Smooth muscle cell (in vitro differentiated cells): ENCODE measurements at regions not wholly inside any gene's neighbourhood (a gene's known extent, or its start where the extent isn't known, plus 50 kb on each side); places are given as distances from the start of the nearest gene placed in this dataset.

Source experiments
- DNase-seq: peaks from one replicate; lab custom pipeline; 2025; ENCODE audit not compliant: unreplicated experiment; lab: John Stamatoyannopoulos, UW
- H2AFZ ChIP-seq: fragments of 200-600 bp; sonication (generic); 2 replicates; pipeline ENCODE4 v1.6.0; 2016; ENCODE audit warnings: antibody characterized with exemption, low read depth, mild to moderate bottlenecking
- H3F3A ChIP-seq: fragments of 200-600 bp; sonication (generic); 2 replicates; pipeline ENCODE4 v1.6.0; 2017; ENCODE audit warnings: antibody characterized with exemption, low read depth
- H3K27ac ChIP-seq: fragments of 200-600 bp; sonication (generic); 2 replicates; pipeline ENCODE4 v1.5.1; 2016; ENCODE audit warnings: low read depth, mild to moderate bottlenecking
- H3K27me3 ChIP-seq: fragments of 200-600 bp; sonication (generic); 2 replicates; pipeline ENCODE4 v1.6.1; 2016; ENCODE audit warnings: low read depth, mild to moderate bottlenecking
- H3K36me3 ChIP-seq: fragments of 200-600 bp; sonication (generic); 2 replicates; pipeline ENCODE4 v1.5.1; 2016; ENCODE audit warnings: low read depth
- H3K4me1 ChIP-seq: fragments of 200-600 bp; sonication (generic); 2 replicates; pipeline ENCODE4 v1.5.1; 2016; ENCODE audit warnings: low read depth
- H3K4me2 ChIP-seq: fragments of 200-600 bp; sonication (generic); 2 replicates; pipeline ENCODE4 v1.6.0; 2016; ENCODE audit warnings: mild to moderate bottlenecking
- H3K4me3 ChIP-seq: fragments of 200-600 bp; sonication (generic); 2 replicates; pipeline ENCODE4 v1.5.1; 2016; ENCODE audit warnings: mild to moderate bottlenecking
- H3K79me2 ChIP-seq: fragments of 200-600 bp; sonication (generic); 2 replicates; pipeline ENCODE4 v1.6.0; 2016; ENCODE audit warnings: low read depth, mild to moderate bottlenecking
- H3K9ac ChIP-seq: fragments of 200-600 bp; sonication (generic); 2 replicates; pipeline ENCODE4 v1.6.0; 2016; ENCODE audit warnings: low read depth
- H3K9me3 ChIP-seq: fragments of 200-600 bp; sonication (generic); replicated peaks from 2 replicates; pipeline ENCODE4 v1.5.1; 2016; ENCODE audit warnings: low read depth
- H4K20me1 ChIP-seq: fragments of 200-600 bp; sonication (generic); 2 replicates; pipeline ENCODE4 v1.6.0; 2016; ENCODE audit warnings: low read depth
- CTCF ChIP-seq: fragments of 200-600 bp; sonication (generic); IDR thresholded peaks from 2 replicates; pipeline ENCODE4 v1.5.1; 2017; ENCODE audit warnings: borderline replicate concordance, mild to moderate bottlenecking, antibody characterized with exemption; ENCODE audit not compliant: insufficient read depth, poor library complexity, severe bottlenecking
- WGBS: methylation state at CpG from one replicate; pipeline ENCODE4 v1.1.7; 2016; ENCODE audit warnings: low lambda C conversion rate; 5-methylcytosine and 5-hydroxymethylcytosine counted together

- no peaks in the 10 kb centered on the region for H3K36me3 ChIP-seq
- H3K9ac ChIP-seq: no peak overlapping the region
- H3F3A ChIP-seq: no peaks in the 10 kb centered on the region
- no peak overlapping the region for H2AFZ ChIP-seq
- TF ChIP-seq CTCF: no peak
- H3K79me2 ChIP-seq: no peaks in the 10 kb centered on the region
- no peak overlapping the region for H3K4me2 ChIP-seq
- no peaks in the 10 kb centered on the region for H3K4me1 ChIP-seq
- no peaks in the 10 kb centered on the region for H4K20me1 ChIP-seq
- 76% methylated on average over 2 of the region's 2 CpGs for WGBS
- no peak overlapping the region for H3K4me3 ChIP-seq
- H3K27ac ChIP-seq: no peak overlapping the region
- H3K9me3 ChIP-seq: no peaks in the 10 kb centered on the region
- no peaks in the 10 kb centered on the region for H3K27me3 ChIP-seq
- no peak for DNase-seq
Measured at GRCh38 chr18:42520138-42520537, 565.1 kb downstream of the PIK3C3 start.

- Histone ChIP-seq H3K9me3 (no peaks in the 10 kb centered on the region), H3K4me3 (no peak overlapping the region), H3K9ac (no peak overlapping the region), H3K27ac (no peak overlapping the region), H3F3A (no peaks in the 10 kb centered on the region), H4K20me1 (no peaks in the 10 kb centered on the region), H3K4me2 (no peak overlapping the region), H3K36me3 (no peaks in the 10 kb centered on the region), H2AFZ (no peak overlapping the region), H3K27me3 (no peaks in the 10 kb centered on the region), H3K4me1 (no peaks in the 10 kb centered on the region), H3K79me2 (no peaks in the 10 kb centered on the region)
- TF ChIP-seq CTCF: no peak
- 84% methylated on average over 2 of the region's 2 CpGs for WGBS
- no peak for DNase-seq
Measured at GRCh38 chr18:42525905-42526304, 570.9 kb downstream of the PIK3C3 start.

- H3F3A ChIP-seq: no peaks in the 10 kb centered on the region
- WGBS: 27% methylated on average over 5 of the region's 5 CpGs
- H3K9me3 ChIP-seq: no peaks in the 10 kb centered on the region
- no peaks in the 10 kb centered on the region for H3K4me1 ChIP-seq
- H3K9ac ChIP-seq: no peak overlapping the region
- H3K36me3 ChIP-seq: no peaks in the 10 kb centered on the region
- no peak overlapping the region for H3K4me3 ChIP-seq
- H3K27ac ChIP-seq: no peak overlapping the region
- TF ChIP-seq CTCF: no peak
- no peak overlapping the region for H2AFZ ChIP-seq
- no peaks in the 10 kb centered on the region for H3K27me3 ChIP-seq
- no peak overlapping the region for H3K4me2 ChIP-seq
- no peak for DNase-seq
- no peaks in the 10 kb centered on the region for H4K20me1 ChIP-seq
- no peaks in the 10 kb centered on the region for H3K79me2 ChIP-seq
Measured at GRCh38 chr18:42527766-42528165, 572.7 kb downstream of the PIK3C3 start.

GRCh38 chr18:42530276-42530675 lies 575.2 kb downstream of the PIK3C3 start:
- H3K4me2 ChIP-seq: no peak overlapping the region
- no peaks in the 10 kb centered on the region for H3K79me2 ChIP-seq
- no peaks in the 10 kb centered on the region for H4K20me1 ChIP-seq
- 81% methylated on average over 1 of the region's 1 CpG for WGBS
- H3K27me3 ChIP-seq: no peaks in the 10 kb centered on the region
- H3K9me3 ChIP-seq: no peaks in the 10 kb centered on the region
- no peak overlapping the region for H3K27ac ChIP-seq
- H3K36me3 ChIP-seq: no peaks in the 10 kb centered on the region
- no peaks in the 10 kb centered on the region for H3F3A ChIP-seq
- no peaks in the 10 kb centered on the region for H3K4me1 ChIP-seq
- no peak for TF ChIP-seq CTCF
- H3K9ac ChIP-seq: no peak overlapping the region
- no peak overlapping the region for H3K4me3 ChIP-seq
- no peak overlapping the region for H2AFZ ChIP-seq
- DNase-seq: no peak
